Smooth muscle cell (in vitro differentiated cells): ENCODE measurements at regions not wholly inside any gene's neighbourhood (a gene's known extent, or its start where the extent isn't known, plus 50 kb on each side); places are given as distances from the start of the nearest gene placed in this dataset.

Experiments
- DNase-seq: peaks from one replicate; lab custom pipeline; 2025; ENCODE audit not compliant: unreplicated experiment; lab: John Stamatoyannopoulos, UW
- H2AFZ ChIP-seq: fragments of 200-600 bp; sonication (generic); 2 replicates; pipeline ENCODE4 v1.6.0; 2016; ENCODE audit warnings: antibody characterized with exemption, low read depth, mild to moderate bottlenecking
- H3F3A ChIP-seq: fragments of 200-600 bp; sonication (generic); 2 replicates; pipeline ENCODE4 v1.6.0; 2017; ENCODE audit warnings: antibody characterized with exemption, low read depth
- H3K27ac ChIP-seq: fragments of 200-600 bp; sonication (generic); 2 replicates; pipeline ENCODE4 v1.5.1; 2016; ENCODE audit warnings: low read depth, mild to moderate bottlenecking
- H3K27me3 ChIP-seq: fragments of 200-600 bp; sonication (generic); 2 replicates; pipeline ENCODE4 v1.6.1; 2016; ENCODE audit warnings: low read depth, mild to moderate bottlenecking
- H3K36me3 ChIP-seq: fragments of 200-600 bp; sonication (generic); 2 replicates; pipeline ENCODE4 v1.5.1; 2016; ENCODE audit warnings: low read depth
- H3K4me1 ChIP-seq: fragments of 200-600 bp; sonication (generic); 2 replicates; pipeline ENCODE4 v1.5.1; 2016; ENCODE audit warnings: low read depth
- H3K4me2 ChIP-seq: fragments of 200-600 bp; sonication (generic); 2 replicates; pipeline ENCODE4 v1.6.0; 2016; ENCODE audit warnings: mild to moderate bottlenecking
- H3K4me3 ChIP-seq: fragments of 200-600 bp; sonication (generic); 2 replicates; pipeline ENCODE4 v1.5.1; 2016; ENCODE audit warnings: mild to moderate bottlenecking
- H3K79me2 ChIP-seq: fragments of 200-600 bp; sonication (generic); 2 replicates; pipeline ENCODE4 v1.6.0; 2016; ENCODE audit warnings: low read depth, mild to moderate bottlenecking
- H3K9ac ChIP-seq: fragments of 200-600 bp; sonication (generic); 2 replicates; pipeline ENCODE4 v1.6.0; 2016; ENCODE audit warnings: low read depth
- H3K9me3 ChIP-seq: fragments of 200-600 bp; sonication (generic); replicated peaks from 2 replicates; pipeline ENCODE4 v1.5.1; 2016; ENCODE audit warnings: low read depth
- H4K20me1 ChIP-seq: fragments of 200-600 bp; sonication (generic); 2 replicates; pipeline ENCODE4 v1.6.0; 2016; ENCODE audit warnings: low read depth
- CTCF ChIP-seq: fragments of 200-600 bp; sonication (generic); IDR thresholded peaks from 2 replicates; pipeline ENCODE4 v1.5.1; 2017; ENCODE audit warnings: borderline replicate concordance, mild to moderate bottlenecking, antibody characterized with exemption; ENCODE audit not compliant: insufficient read depth, poor library complexity, severe bottlenecking
- WGBS: methylation state at CpG from one replicate; pipeline ENCODE4 v1.1.7; 2016; ENCODE audit warnings: low lambda C conversion rate; 5-methylcytosine and 5-hydroxymethylcytosine counted together

- Histone ChIP-seq H3K36me3 (no peaks in the 10 kb centered on the region), H3K9me3 (no peaks in the 10 kb centered on the region), H4K20me1 (no peaks in the 10 kb centered on the region), H3K4me2 (no peak overlapping the region), H2AFZ (no peak overlapping the region), H3K79me2 (no peaks in the 10 kb centered on the region), H3K27me3 (no peaks in the 10 kb centered on the region), H3K27ac (no peak overlapping the region), H3K4me1 (no peaks in the 10 kb centered on the region), H3F3A (no peaks in the 10 kb centered on the region), H3K9ac (no peak overlapping the region), H3K4me3 (no peak overlapping the region)
- WGBS = 92% methylated on average over 9 of the region's 10 CpGs
- TF ChIP-seq CTCF = no peak
- DNase-seq = no peak
Measured at GRCh38 chr11:37967635-37968034, 1369.6 kb upstream of the RAG2 start.

- no peak for DNase-seq
- Histone ChIP-seq H3K4me3 (no peak overlapping the region), H4K20me1 (no peaks in the 10 kb centered on the region), H2AFZ (no peak overlapping the region), H3K4me1 (no peaks in the 10 kb centered on the region), H3K36me3 (no peaks in the 10 kb centered on the region), H3K27me3 (no peaks in the 10 kb centered on the region), H3F3A (no peaks in the 10 kb centered on the region), H3K9ac (no peak overlapping the region), H3K9me3 (no peaks in the 10 kb centered on the region), H3K27ac (no peak overlapping the region), H3K79me2 (no peaks in the 10 kb centered on the region), H3K4me2 (no peak overlapping the region)
- 70% methylated on average over 2 of the region's 2 CpGs for WGBS
- TF ChIP-seq CTCF = no peak
Measured at GRCh38 chr11:37963440-37963839, 1365.4 kb upstream of the RAG2 start.

GRCh38 chr11:37957717-37958116, 1359.7 kb upstream of the RAG2 start:
- H3K27me3 ChIP-seq = no peaks in the 10 kb centered on the region
- H3K27ac ChIP-seq = no peak overlapping the region
- H3K4me3 ChIP-seq = no peak overlapping the region
- no peak overlapping the region for H3K4me2 ChIP-seq
- no peak overlapping the region for H2AFZ ChIP-seq
- no peaks in the 10 kb centered on the region for H3K4me1 ChIP-seq
- H3K79me2 ChIP-seq = no peaks in the 10 kb centered on the region
- no peaks in the 10 kb centered on the region for H3K36me3 ChIP-seq
- no peak for TF ChIP-seq CTCF
- 81% methylated on average over 1 of the region's 1 CpG for WGBS
- H3K9me3 ChIP-seq = no peaks in the 10 kb centered on the region
- DNase-seq = no peak
- no peak overlapping the region for H3K9ac ChIP-seq
- no peaks in the 10 kb centered on the region for H3F3A ChIP-seq
- H4K20me1 ChIP-seq = no peaks in the 10 kb centered on the region

- DNase-seq = no peak
- 79% methylated on average over 2 of the region's 2 CpGs for WGBS
- H3K9me3 ChIP-seq = no peaks in the 10 kb centered on the region
- no peak overlapping the region for H3K9ac ChIP-seq
- no peak overlapping the region for H3K4me3 ChIP-seq
- no peaks in the 10 kb centered on the region for H4K20me1 ChIP-seq
- H3K4me2 ChIP-seq = no peak overlapping the region
- no peaks in the 10 kb centered on the region for H3K4me1 ChIP-seq
- H3F3A ChIP-seq = no peaks in the 10 kb centered on the region
- no peak for TF ChIP-seq CTCF
- no peaks in the 10 kb centered on the region for H3K36me3 ChIP-seq
- H2AFZ ChIP-seq = no peak overlapping the region
- no peaks in the 10 kb centered on the region for H3K79me2 ChIP-seq
- H3K27me3 ChIP-seq = no peaks in the 10 kb centered on the region
- no peak overlapping the region for H3K27ac ChIP-seq
Measured at GRCh38 chr11:37951996-37952395, 1354.0 kb upstream of the RAG2 start.
